ENCODE measurements at regions not wholly inside any gene's neighbourhood (a gene's known extent, or its start where the extent isn't known, plus 50 kb on each side); places are given as distances from the start of the nearest gene placed in this dataset.
"Not testable (repeated sequence)": the region's sequence is repeated elsewhere in the genome, so short reads cannot be mapped to it uniquely, and the experiment has no call there.

GRCh38 chr6:21771626-21772320, 178.2 kb downstream of the SOX4 start:
- Mint-ChIP-seq H3K27me3 (no peaks in the 10 kb centered on the region), H3K27ac (no peak overlapping the region), H3K4me3 (no peak overlapping the region), H3K9me3 (no peaks in the 10 kb centered on the region), H3K4me1 (no peaks in the 10 kb centered on the region)
- ATAC-seq, result no peak
- DNase-seq, result no peak

GRCh38 chr6:21772477-21772876, 178.9 kb downstream of the SOX4 start:
- DNase-seq (no peak), ATAC-seq (no peak)
- H3K27ac Mint-ChIP-seq, result no peak overlapping the region
- no peaks in the 10 kb centered on the region for H3K4me1 Mint-ChIP-seq
- no peaks in the 10 kb centered on the region for H3K27me3 Mint-ChIP-seq
- no peak overlapping the region for H3K4me3 Mint-ChIP-seq
- no peaks in the 10 kb centered on the region for H3K9me3 Mint-ChIP-seq

DNA sequence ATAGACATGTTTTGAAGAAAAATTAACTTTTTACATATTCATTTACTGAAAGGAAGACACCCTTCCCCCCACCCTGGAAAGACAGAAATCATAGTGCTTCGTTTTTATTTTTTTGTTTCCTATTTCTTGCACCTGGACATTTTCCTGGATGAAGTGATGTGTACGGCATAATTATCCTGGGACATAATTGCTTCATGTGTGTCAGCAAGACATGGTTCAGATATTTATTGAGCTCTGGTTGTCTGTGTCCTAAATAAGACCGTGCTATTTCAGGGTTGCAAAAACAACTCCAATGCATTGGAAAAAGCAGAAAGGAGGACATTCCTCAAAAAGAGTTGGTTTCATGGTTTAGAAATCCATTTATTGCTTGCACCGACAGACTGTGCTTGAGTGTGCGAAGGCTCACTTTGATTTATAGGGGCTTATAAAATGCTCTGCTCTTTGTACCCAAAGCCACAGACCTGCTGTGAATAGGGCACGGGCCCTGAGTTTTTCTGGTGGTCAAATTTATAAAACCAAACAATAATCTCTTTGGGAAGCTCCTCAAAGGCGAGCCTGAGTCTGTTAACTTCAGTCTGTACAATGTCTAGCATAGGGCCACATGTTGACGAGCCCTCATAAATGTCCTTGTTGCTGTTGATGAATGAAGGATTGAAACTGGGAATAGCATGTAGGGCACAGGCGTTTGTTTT, 179.5 kb downstream of the SOX4 start:
- no peaks in the 10 kb centered on the region for H3K9me3 Mint-ChIP-seq
- no peaks in the 10 kb centered on the region for H3K4me1 Mint-ChIP-seq
- ATAC-seq (no peak), DNase-seq (no peak)
- H3K27me3 Mint-ChIP-seq, result no peaks in the 10 kb centered on the region
- H3K27ac Mint-ChIP-seq, result no peak overlapping the region
- no peak overlapping the region for H3K4me3 Mint-ChIP-seq

- Mint-ChIP-seq H3K9me3 (no peaks in the 10 kb centered on the region), H3K4me3 (no peak overlapping the region), H3K4me1 (no peaks in the 10 kb centered on the region), H3K27ac (no peak overlapping the region), H3K27me3 (no peaks in the 10 kb centered on the region)
- DNase-seq (no peak), ATAC-seq (no peak)
These were observed 180.0 kb downstream of the SOX4 start for GRCh38 chr6:21773576-21773968.

DNA sequence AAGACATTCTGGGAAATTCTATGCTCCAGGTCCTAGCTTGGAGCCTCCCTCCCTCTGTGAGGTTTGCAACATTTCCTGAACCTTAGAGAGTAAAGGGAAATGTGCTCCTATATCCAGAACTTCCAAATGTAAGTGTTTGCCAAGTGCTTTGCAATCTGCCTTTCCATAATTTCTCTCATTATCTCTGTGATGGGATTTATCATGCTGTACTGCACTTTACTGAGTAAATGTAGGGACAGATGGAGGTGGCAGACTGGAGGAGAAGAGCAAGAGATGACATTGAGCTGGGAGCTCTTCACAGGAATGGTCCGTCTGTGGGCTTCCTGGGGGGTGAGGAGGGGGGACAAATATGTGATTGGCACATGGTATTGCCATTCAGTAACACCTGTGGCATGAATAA, 184.3 kb downstream of the SOX4 start:
- H3K4me3 Mint-ChIP-seq, result no peak overlapping the region
- ATAC-seq, result no peak

GRCh38 chr6:21780141-21780540, 186.6 kb downstream of the SOX4 start:
- H3K4me3 Mint-ChIP-seq, result no peak overlapping the region
- no peak overlapping the region for H3K27ac Mint-ChIP-seq
- peaks cover 3% of the 10 kb centered on the region for H3K4me1 Mint-ChIP-seq
- peaks cover 8% of the 10 kb centered on the region for H3K27me3 Mint-ChIP-seq
- ATAC-seq (no peak), DNase-seq (no peak)
- H3K9me3 Mint-ChIP-seq, result no peaks in the 10 kb centered on the region

More for the DNA sequence above, 184.3 kb downstream of the SOX4 start:
- H3K27ac Mint-ChIP-seq, result no peak overlapping the region
- DNase-seq, result no peak
- H3K9me3 Mint-ChIP-seq, result no peaks in the 10 kb centered on the region
- no peaks in the 10 kb centered on the region for H3K4me1 Mint-ChIP-seq
- peaks cover 8% of the 10 kb centered on the region for H3K27me3 Mint-ChIP-seq

GRCh38 chr6:21780679-21781078, 187.1 kb downstream of the SOX4 start:
- Mint-ChIP-seq H3K4me3 (no peak overlapping the region), H3K27me3 (peaks cover 8% of the 10 kb centered on the region), H3K4me1 (peaks cover 7% of the 10 kb centered on the region), H3K9me3 (no peaks in the 10 kb centered on the region), H3K27ac (no peak overlapping the region)
- DNase-seq (no peak), ATAC-seq (no peak)

GRCh38 chr6:21781128-21781527, 187.6 kb downstream of the SOX4 start:
- no peak for DNase-seq
- Mint-ChIP-seq H3K9me3 (no peaks in the 10 kb centered on the region), H3K4me1 (peaks cover 7% of the 10 kb centered on the region), H3K27me3 (peaks cover 8% of the 10 kb centered on the region), H3K4me3 (no peak overlapping the region), H3K27ac (peak overlapping the region in 1 of 2 donors; percentile 84)
- no peak for ATAC-seq

- H3K27ac Mint-ChIP-seq, result peak overlapping the region; percentile 64 to 91
- no peaks in the 10 kb centered on the region for H3K9me3 Mint-ChIP-seq
- peaks cover 7% of the 10 kb centered on the region for H3K4me1 Mint-ChIP-seq
- DNase-seq (no peak), ATAC-seq (no peak)
- H3K27me3 Mint-ChIP-seq, result peaks cover 4% of the 10 kb centered on the region
- peak overlapping the region in 1 of 2 donors; percentile 29 for H3K4me3 Mint-ChIP-seq
These were observed 191.6 kb downstream of the SOX4 start for GRCh38 chr6:21785164-21785563.

GRCh38 chr6:21791056-21791455, 197.5 kb downstream of the SOX4 start:
- no peaks in the 10 kb centered on the region for H3K4me1 Mint-ChIP-seq
- no peaks in the 10 kb centered on the region for H3K27me3 Mint-ChIP-seq
- no peaks in the 10 kb centered on the region for H3K9me3 Mint-ChIP-seq
- ATAC-seq (no peak), DNase-seq (no peak)
- no peak overlapping the region for H3K27ac Mint-ChIP-seq
- no peak overlapping the region for H3K4me3 Mint-ChIP-seq

DNA sequence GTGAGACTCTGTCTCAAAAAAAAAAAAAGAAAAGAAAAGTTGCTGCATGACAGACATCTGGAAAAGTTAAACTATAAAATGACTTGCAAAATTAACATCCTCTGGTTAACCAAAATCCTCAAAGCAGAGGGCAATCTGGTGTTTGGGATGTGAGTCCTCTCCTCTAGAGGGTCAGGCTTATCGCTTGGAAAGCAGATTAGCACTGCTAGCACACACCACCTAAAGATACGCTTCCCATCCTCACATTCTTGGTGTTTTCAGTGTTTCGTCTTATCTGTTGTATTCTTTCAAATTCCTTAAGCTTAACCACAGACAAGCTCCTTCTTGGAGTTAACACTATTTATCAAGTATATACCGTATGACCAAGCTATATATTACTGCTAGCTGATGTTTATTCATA, 198.0 kb downstream of the SOX4 start:
- H3K9me3 Mint-ChIP-seq, result no peaks in the 10 kb centered on the region
- no peaks in the 10 kb centered on the region for H3K4me1 Mint-ChIP-seq
- no peaks in the 10 kb centered on the region for H3K27me3 Mint-ChIP-seq
- ATAC-seq (no peak), DNase-seq (no peak)
- no peak overlapping the region for H3K4me3 Mint-ChIP-seq
- H3K27ac Mint-ChIP-seq, result no peak overlapping the region

DNA sequence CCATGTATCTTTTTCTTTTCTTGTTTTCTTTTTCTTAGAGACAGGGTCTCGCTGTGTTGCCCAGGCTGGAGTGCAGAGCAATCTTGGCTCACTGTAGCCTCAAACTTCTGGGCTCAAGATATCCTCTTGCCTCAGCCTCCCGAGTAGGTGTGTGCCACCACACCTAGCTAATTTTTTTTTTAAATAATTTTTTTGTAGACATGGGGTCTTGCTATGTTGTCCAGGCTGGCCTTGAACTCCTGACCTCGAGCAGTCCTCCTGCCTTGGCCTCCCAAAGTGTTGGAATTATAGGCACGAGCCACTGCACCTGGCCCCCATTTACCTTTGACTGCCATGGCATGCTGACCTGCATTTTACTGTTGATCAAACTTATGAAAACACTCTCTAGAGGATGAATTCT, 198.6 kb downstream of the SOX4 start:
- ATAC-seq (no peak), DNase-seq (no peak)
- H3K9me3 Mint-ChIP-seq, result no peaks in the 10 kb centered on the region
- H3K4me1 Mint-ChIP-seq, result no peaks in the 10 kb centered on the region
- no peak overlapping the region for H3K4me3 Mint-ChIP-seq
- no peaks in the 10 kb centered on the region for H3K27me3 Mint-ChIP-seq
- H3K27ac Mint-ChIP-seq, result no peak overlapping the region

GRCh38 chr6:21796979-21797378, 203.4 kb downstream of the SOX4 start:
- H3K27me3 Mint-ChIP-seq, H3K9me3 Mint-ChIP-seq, DNase-seq, H3K4me3 Mint-ChIP-seq, H3K27ac Mint-ChIP-seq, H3K4me1 Mint-ChIP-seq, ATAC-seq: not testable (repeated sequence)

DNA sequence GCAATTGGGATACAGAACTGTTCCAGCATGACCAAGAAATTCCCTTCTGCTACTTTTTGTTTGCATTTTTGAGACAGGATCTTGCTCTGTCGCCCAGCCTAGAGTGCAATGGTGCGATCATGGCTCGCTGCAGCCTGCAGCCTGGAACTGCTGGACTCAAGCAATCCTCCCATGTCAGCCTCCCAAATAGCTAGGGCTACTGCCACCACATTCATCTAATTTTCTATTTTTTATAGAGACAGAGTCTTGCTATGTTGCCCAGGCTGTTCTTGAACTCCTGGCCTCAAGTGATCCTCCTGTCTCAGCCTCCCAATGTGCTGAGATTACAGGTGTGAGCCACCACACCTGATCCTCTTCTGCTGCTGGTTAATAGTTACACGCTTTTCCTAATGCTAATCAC, 204.9 kb downstream of the SOX4 start:
- Mint-ChIP-seq H3K27ac (no peak overlapping the region), H3K4me3 (no peak overlapping the region), H3K4me1 (no peaks in the 10 kb centered on the region), H3K27me3 (no peaks in the 10 kb centered on the region), H3K9me3 (no peaks in the 10 kb centered on the region)
- DNase-seq, result no peak
- no peak for ATAC-seq

- H3K4me1 Mint-ChIP-seq, result no peaks in the 10 kb centered on the region
- DNase-seq (no peak), ATAC-seq (no peak)
- H3K27ac Mint-ChIP-seq, result no peak overlapping the region
- no peak overlapping the region for H3K4me3 Mint-ChIP-seq
- H3K9me3 Mint-ChIP-seq, result no peaks in the 10 kb centered on the region
- H3K27me3 Mint-ChIP-seq, result no peaks in the 10 kb centered on the region
These were observed 206.8 kb downstream of the SOX4 start for GRCh38 chr6:21800330-21800729.

DNA sequence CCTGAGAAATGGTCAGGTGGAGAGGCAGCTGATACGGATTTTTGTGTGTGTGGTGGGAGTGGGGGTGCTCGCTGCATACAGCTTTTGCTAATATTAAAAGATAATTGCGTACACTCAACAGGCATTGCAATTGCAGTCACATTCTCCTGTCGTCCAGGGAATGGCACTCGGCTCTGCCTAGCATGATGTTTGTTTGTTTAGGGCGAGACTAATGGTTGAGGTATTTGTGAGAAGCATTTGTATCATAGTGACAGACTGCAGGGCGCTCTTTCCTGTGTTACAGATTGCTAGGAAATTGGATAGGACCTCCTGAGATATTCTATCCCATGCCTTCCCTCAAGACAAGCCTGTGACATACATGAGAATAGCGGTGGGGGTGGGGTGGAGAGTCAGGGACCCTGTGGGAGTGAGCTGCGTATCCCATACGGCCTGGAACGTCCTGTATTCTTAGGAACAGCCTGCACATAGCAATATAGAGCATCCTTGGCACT, 207.4 kb downstream of the SOX4 start:
- no peak for ATAC-seq
- Mint-ChIP-seq H3K27ac (no peak overlapping the region), H3K9me3 (no peaks in the 10 kb centered on the region), H3K27me3 (no peaks in the 10 kb centered on the region), H3K4me3 (no peak overlapping the region), H3K4me1 (no peaks in the 10 kb centered on the region)
- DNase-seq, result no peak
